HepG2 (cell line): ENCODE measurements at regions not wholly inside any gene's neighbourhood (a gene's known extent, or its start where the extent isn't known, plus 50 kb on each side); places are given as distances from the start of the nearest gene placed in this dataset.
A peak's percentile ranks its signal among the peaks of the same experiment; 100 is the strongest.

ENCODE experiments used
- AFF4 ChIP-seq: sonication (generic); formaldehyde crosslinking; IDR thresholded peaks from 2 replicates; pipeline ENCODE4 v1.4.0; 2020; ENCODE audit warnings: missing genetic modification reagents
- AHDC1 ChIP-seq: sonication (generic); formaldehyde crosslinking; IDR thresholded peaks from 2 replicates; pipeline ENCODE4 v1.5.1; 2020; ENCODE audit warnings: mild to moderate bottlenecking, missing genetic modification reagents, borderline replicate concordance
- ELF3 ChIP-seq: IDR thresholded peaks from 2 replicates; pipeline ENCODE4 v1.6.1; 2016; ENCODE audit warnings: missing genetic modification reagents, missing compliant biosample characterization
- GZF1 ChIP-seq: sonication (generic); formaldehyde crosslinking; IDR thresholded peaks from 2 replicates; pipeline ENCODE4 v1.5.1; 2020; ENCODE audit warnings: mild to moderate bottlenecking, missing genetic modification reagents
- IKZF4 ChIP-seq: sonication (generic); formaldehyde crosslinking; IDR thresholded peaks from 2 replicates; pipeline ENCODE4 v1.5.1; 2020; ENCODE audit warnings: borderline replicate concordance, mild to moderate bottlenecking, low read depth, missing genetic modification reagents; ENCODE audit errors: not compliant biosample characterization
- NCOR1 ChIP-seq: fragments of 200-600 bp; sonication (generic); IDR thresholded peaks from 2 replicates; pipeline ENCODE4 v1.7.0; 2017; ENCODE audit warnings: antibody characterized with exemption, low read length, borderline replicate concordance
- NFAT5 ChIP-seq: sonication (generic); formaldehyde crosslinking; IDR thresholded peaks from 2 replicates; pipeline ENCODE4 v1.4.0; 2020; ENCODE audit warnings: missing genetic modification reagents
- NR2C2 ChIP-seq: sonication (generic); formaldehyde crosslinking; IDR thresholded peaks from 2 replicates; pipeline ENCODE4 v1.4.0; 2020; ENCODE audit warnings: missing genetic modification reagents, mild to moderate bottlenecking, moderate library complexity, borderline replicate concordance
- THAP11 ChIP-seq: IDR thresholded peaks from 2 replicates; pipeline ENCODE4 v1.6.1; 2016; ENCODE audit warnings: missing biosample characterization, missing genetic modification reagents
- ZBTB38 ChIP-seq: sonication (generic); formaldehyde crosslinking; IDR thresholded peaks from 2 replicates; pipeline ENCODE4 v1.5.1; 2020; ENCODE audit warnings: mild to moderate bottlenecking, missing genetic modification reagents
- ZNF136 ChIP-seq: sonication (generic); formaldehyde crosslinking; IDR thresholded peaks from 2 replicates; pipeline ENCODE4 v1.8.1; 2022; ENCODE audit warnings: low read depth, mild to moderate bottlenecking, moderate library complexity, missing genetic modification reagents
- ZNF264 ChIP-seq: sonication (generic); formaldehyde crosslinking; IDR thresholded peaks from 2 replicates; pipeline ENCODE4 v1.4.0; 2020; ENCODE audit warnings: missing genetic modification reagents
- ZNF350 ChIP-seq: sonication (generic); formaldehyde crosslinking; IDR thresholded peaks from 2 replicates; pipeline ENCODE4 v1.4.0; 2020; ENCODE audit warnings: mild to moderate bottlenecking, low read depth, missing genetic modification reagents, borderline replicate concordance

GRCh38 chr7:45973725-45974532 is 52.9 kb upstream of the IGFBP3 start (continued):
- TF ChIP-seq NFAT5 (CRISPR knock-in tag) = no peak
- peak; percentile 81 for TF ChIP-seq ELF3 (CRISPR knock-in tag)
- TF ChIP-seq ZBTB38 (CRISPR knock-in tag) = no peak
- no peak for TF ChIP-seq ZNF136 (CRISPR knock-in tag)
- TF ChIP-seq IKZF4 = no peak
- peak; percentile 70; the same call in 1 of the 2 replicates for TF ChIP-seq ZNF264 (CRISPR knock-in tag)
- peak; percentile 51; the same call in 1 of the 2 replicates for TF ChIP-seq NR2C2 (CRISPR knock-in tag)
- peak; percentile 90; the same call in 1 of the 2 replicates for TF ChIP-seq NCOR1
- no peak for TF ChIP-seq ZNF350
- TF ChIP-seq THAP11 = peak; percentile 35; the same call in 1 of the 2 replicates
- no peak for TF ChIP-seq GZF1 (CRISPR knock-in tag)
- TF ChIP-seq AHDC1 = peak; percentile 91
- TF ChIP-seq AFF4 (CRISPR knock-in tag) = no peak
